Stimulated activated CD8-positive, alpha-beta memory T cell treated with anti-CD3 and anti-CD28 coated beads, Interleukin-7, amount 100 ng/mL, for 1 hour (primary cell): ENCODE measurements at regions not wholly inside any gene's neighbourhood (a gene's known extent, or its start where the extent isn't known, plus 50 kb on each side); places are given as distances from the start of the nearest gene placed in this dataset.

ENCODE experiments used
- DNase-seq, 2 donors: peaks; one replicate each; pipeline ENCODE4 v3.0.0-alpha.2; 2020; ENCODE audit warnings: low read depth in 2 of 2

DNA sequence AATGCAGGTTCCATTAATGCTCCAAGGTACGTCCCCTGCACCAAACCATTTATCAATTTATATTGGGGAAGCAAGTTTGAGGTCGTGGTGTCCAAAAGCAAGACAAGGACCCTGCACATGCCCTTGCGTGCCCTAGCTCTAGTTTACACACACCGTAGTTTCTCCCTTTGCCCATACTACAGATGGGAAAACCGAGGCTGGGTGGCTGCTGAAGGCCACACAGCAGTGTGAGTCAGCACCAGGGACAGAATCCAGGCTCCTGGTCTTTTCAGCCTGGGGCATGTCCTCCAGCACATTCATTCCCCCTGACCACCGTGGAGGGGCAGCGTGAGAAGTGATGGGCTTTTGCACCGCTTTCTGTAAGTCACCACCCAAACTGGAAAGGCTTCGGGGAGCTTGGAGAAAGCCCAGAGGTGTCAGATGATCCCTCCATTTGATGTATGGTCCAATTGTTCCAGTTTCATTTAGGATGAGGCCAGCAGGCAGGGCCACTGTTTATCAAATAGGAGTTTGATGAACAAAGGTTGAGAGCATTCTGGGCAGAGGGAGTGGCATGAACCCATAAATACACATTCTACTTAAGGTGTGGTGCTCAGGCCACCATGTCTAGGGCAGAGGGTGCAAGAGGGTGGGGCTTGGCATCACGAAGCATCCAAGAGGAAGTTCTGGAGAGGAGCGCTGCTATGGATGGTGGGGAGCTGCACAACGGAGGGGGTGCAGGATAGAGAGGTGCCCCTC, 274.1 kb downstream of the HAUS1 start:
- DNase-seq = no peak

DNA sequence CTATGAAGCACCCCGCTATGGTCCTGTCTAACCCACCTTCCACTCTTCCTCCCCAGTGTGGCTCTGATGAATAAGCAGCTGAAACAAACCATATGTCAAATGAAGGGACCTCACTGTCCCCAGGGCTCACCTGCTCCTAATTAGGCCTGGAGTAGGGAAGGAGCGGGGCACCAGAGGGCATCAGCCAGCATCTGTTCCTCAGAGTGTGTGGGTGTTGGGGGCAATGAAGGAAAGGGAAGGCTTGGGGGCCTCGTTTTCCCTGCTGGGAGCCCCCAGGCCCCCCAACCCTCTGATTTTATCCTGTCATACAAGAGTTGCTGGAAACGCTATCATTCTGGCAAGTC, 274.7 kb downstream of the HAUS1 start:
- no peak for DNase-seq

DNA sequence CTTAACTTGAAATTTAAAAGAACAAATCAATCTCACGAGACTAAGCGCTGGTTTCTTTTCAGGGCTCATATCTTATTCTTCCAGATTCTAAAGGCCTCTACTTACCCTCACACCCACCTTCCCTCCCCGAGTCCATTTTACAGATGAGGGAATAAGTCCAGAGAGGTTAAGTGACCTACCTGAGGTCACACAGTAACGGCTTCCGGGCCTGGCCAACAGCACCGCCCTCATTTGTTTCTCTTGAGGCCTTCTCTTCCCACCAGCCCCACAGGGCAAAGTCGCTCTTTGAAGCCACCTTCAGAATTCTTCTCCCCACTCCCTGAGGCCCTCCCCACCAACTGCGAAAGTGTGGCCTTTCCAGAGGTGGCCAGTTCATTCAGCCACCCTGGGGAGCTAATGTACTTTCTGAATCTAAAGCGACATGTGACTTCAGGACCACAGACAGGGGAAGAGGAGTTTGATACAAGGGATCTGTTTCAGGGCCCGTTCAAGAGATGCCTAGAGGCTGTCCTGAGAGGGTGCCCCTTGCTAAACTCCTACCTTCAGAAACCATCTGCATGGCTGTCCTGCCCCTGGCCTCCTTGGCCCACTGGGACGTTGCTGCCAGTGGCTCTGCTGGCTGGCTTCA, 275.3 kb downstream of the HAUS1 start:
- no peak for DNase-seq

DNA sequence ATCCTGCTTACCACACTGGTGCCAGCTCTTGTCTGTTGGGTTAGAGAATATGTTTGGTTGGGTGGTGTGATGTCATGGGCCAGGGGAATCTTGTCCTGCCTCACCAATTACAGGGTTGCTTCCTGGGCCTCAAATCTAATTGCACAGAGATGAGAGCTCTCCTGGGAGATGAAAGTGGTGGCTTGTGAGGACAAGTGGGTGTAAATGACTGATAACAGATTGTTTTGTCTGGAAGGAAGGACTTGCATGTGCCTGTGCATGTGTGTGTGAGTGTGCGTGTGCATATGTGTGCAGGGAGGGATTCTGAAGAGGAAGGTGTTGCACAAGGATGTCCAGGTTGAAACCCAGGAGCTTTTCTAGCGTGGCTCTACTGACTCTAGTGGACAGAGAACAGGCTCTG, 271.9 kb downstream of the LOXHD1 start:
- DNase-seq = no peak

DNA sequence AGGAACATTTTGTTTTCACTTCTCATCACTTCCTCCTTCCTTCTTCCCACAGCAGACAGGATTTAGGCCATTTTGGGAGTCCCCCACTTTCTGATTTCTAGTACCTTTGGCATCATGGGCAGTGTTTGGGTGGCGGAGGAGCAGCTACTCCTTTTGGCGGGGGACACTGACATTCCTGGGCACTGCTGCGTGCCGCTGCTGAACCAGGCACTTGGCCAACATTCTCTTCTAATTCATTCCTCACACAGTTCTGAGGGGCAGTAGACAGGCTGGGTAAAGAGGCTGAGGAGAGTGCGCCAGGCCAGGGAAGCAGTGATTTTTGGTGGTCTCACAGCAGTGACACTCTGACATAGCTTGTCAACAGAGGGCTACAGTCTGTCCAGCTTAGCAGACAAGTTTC, 270.2 kb downstream of the LOXHD1 start:
- no peak for DNase-seq

DNA sequence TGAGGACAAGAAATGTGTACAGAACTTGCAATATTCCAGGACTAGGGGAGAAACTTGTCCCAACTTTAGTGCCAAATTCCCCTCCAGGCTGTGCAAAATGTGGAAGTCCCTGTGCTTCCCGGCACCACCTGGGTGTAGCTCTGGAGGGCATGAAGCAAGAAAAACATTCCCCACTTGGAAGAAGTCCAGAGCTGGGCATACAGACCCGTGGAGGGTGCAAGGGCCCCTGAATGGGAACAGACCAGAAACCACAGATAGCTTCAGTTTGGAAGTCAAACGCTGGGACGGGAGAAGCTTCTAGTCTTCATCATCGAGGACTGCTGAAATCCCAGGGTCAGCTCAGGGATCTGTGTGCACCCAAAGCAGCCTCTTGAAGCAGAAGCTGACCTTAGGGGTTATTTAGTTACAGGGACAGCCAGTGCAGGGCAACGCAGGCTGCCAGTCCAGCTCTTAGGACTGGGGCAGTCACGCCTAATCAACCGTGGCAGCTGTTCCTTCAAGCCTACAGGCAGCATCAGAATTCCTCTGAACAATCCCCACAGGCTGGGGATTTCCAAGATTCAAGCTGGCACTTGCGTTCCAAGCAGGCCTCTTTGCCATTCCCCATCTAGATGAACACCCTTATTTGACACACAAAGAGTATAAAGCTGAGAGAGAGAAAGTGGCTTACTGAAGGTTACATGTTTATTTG, 269.4 kb downstream of the LOXHD1 start:
- no peak for DNase-seq

DNA sequence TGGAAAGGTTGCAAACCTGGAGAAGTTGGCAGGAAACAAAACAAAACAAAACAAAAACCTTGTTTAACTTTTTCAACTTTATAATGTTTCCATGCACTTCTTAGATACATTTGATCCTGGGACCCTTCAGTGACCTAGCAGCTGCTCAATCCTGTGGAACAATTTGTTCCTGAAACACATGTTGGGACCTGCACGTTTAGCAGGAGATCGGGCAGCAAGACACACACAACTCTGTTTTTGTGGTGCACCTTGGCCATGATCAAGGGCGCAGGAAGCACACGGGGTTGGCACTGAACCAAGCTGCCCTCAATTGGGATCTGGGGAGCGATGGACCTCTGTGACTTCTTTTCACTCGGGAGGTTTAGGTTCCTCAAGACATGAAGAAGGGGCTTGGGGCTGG, 268.7 kb downstream of the LOXHD1 start:
- no peak for DNase-seq

DNA sequence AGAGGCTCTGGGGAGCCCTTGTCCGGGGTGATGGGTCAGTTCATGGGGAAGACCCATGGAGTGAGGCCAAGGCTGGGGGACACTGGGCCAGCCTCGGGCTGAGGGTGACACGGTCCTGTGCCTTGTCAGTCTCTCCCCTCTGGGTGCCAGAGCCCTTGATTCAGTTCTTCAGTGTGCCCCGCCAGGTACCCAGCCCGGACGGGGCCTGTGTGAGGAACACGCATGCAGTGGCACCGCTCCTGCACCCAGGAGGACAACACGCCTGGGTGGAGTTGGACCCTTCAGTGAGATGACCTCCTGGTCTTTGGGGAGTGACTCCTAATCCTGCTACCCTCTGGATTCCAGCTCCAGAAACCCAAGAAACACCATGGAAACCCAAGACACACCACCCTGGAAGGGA, 264.4 kb downstream of the LOXHD1 start:
- DNase-seq = no peak

DNA sequence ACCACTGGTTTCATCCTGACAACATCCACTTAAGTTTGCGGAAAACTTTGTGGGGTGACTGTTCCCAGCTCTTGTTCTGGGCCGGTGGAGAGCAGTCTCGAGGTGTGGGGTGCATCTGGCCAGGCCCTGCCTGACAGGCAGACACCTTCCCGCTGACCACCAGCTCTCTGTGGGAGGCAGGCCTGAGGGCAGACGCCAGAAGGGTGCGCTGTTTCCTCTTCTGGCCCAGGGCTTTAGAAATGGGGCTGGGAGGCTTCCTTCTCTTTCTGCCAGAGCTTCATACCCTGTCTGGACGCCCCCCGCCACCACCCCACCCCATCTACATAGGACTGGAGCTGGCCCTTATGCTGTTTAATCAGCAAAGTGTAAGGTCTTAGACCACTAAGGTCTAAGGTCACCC, 263.8 kb downstream of the LOXHD1 start:
- no peak for DNase-seq

DNA sequence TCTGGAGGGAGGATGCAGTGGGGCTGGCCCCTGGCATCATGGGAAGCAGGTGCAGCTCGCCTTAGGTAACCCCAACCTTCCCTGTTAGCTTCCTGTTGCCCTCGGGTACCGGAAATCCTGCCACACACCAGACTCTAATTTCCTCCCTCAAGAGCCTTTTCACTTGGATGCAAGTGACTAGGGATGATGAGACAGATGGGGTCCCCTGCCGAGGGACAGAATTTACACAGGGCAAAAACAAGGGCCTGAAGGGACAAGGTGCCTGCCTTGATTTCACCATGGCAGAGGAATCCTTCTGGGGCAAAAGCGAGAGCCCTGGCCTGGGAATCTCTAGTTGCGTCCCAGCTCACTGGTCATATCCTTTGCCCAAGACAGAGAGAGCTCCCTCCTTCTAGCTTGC, 263.1 kb downstream of the LOXHD1 start:
- no peak for DNase-seq

DNA sequence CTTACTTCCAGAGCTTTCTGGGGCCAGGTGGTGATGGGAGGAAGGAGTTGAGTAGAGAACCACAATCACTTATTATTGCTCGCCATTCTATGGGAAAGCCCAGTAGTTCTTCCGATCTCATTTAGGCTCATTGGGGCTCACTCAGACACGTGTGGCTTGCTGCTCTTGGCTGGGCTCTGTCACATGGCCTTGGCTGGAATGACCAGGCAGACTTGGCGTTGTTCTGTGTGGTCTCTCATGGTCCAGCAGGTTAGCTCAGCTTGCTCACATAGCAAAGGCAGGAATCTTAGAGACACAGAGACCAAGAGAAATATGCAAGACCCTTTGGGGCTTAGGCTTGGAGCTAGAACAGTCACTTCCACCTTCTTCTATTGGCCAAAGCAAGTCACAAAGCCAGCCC, 261.2 kb downstream of the LOXHD1 start:
- DNase-seq = no peak

DNA sequence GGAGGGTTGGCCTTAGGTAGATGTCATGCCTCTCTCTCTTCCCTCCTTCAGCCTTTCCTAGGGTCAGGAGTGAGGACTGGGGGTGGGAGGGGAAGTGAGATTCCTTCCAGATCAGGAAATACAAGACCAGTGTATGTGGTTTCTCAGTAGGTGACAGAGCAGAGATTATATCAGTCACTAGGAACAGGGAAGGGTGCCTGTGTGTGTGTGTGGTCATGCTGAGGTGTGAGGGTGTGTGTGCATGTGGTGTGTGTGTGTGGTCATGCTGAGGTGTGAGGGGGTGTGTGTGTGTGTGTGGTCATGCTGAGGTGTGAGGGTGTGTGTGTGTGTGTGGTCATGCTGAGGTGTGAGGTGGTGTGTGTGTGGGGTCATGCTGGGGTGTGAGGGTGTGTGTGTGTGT, 259.8 kb downstream of the LOXHD1 start:
- no peak for DNase-seq

DNA sequence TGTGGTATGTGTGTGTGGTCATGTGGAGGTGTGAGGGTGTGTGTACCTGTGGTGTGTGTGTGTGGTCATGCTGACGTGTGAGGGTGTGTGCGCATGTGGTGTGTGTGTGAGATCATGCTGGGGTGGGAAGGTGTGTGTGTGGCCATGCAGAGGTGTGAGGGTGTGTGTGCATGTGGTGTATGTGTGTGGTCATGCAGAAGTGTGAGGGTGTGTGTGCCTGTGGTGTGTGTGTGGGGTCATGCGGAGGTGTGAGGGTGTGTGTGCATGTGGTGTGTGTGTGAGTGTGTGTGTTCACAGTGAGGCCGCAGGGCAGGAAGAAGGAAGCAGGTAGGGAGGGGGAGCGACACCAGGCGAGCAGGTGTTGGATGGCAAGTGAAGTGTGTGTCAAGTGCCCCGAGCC, 259.0 kb downstream of the LOXHD1 start:
- no peak for DNase-seq

DNA sequence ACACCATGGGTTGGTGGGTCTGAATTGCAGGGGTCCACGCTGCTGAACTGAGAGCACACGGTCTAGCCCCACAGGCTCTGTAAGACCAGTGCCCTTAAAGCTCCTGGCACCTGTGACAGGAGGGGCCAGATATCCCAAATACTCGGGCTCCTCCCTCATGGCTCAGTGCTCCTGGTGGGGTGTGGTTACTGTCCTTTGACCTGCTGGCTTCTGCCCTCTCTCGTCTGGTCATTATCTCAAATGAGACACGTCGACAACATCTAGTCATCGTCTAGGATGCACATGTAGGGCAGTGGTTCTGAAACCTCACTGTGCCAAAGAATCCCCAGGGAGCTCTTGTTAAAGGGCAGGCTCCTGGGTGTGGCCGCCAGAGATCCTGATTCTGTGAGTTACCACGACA, 258.4 kb downstream of the LOXHD1 start:
- no peak for DNase-seq

DNA sequence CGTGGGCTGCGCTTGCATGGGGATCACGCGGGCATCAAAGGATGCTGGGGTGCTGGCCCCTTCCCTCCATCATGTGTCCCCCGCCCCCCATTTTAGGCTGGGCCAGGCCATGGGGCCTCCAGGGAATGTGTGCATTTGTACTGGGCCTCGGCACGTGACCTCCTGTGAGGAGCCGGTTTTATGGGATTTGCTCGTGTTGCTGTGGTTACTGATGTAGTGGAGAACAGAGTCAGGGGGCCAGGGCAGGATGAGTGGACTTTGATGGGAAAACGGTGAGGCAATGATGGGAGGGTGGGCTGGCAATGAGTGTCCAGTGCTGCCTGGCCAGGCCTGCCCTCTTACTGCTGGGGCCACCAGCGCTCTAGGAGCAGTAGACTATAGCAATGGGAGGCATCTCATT, 257.7 kb downstream of the LOXHD1 start:
- no peak for DNase-seq

DNA sequence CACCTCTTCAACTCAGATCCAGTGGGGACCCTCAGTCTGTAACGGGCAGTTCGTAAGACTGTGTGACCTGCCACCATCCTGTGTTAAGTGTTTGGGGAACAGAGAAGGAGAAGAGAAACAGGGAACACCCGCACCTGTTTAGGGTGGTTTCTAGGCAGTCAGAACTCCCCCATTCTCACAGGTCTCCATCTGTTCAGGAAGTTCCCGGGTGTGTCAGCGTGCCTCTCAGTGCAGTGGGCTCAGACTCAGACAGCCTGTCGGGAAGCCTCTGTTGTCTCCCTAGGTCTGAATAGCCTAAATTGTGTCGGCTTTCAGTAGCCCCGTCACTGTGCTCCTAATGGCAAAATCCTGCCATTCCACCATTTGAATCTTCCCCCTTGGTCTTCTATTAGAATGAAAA, 256.6 kb downstream of the LOXHD1 start:
- DNase-seq = no peak

DNA sequence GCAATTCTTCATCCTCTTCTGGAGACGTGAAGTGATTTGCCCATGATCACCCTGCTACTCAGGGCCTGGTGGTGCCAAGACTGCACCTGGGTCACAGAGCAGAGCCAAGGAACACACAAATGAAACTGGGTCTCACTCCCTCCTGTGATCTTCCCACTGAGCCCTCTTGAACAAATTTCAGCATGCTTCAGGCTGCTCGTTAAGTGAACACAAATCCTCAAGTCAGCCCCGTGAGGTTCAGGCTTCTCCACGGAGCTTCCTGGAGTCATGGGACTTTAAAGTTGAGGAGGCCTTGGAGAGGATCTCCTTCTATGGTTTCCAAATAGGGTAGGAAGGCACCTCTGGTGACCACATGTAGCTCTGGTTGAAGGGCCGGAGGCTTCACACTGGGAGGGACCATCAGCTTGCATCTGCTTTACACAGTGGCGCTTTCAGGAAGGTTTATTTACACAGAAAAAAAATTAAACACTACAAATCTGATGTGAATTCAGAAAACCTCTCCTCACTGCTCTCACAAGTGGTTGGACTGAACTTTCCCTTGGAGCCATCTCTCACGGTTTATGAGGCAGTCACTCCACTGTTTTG, 255.4 kb downstream of the LOXHD1 start:
- DNase-seq = no peak

DNA sequence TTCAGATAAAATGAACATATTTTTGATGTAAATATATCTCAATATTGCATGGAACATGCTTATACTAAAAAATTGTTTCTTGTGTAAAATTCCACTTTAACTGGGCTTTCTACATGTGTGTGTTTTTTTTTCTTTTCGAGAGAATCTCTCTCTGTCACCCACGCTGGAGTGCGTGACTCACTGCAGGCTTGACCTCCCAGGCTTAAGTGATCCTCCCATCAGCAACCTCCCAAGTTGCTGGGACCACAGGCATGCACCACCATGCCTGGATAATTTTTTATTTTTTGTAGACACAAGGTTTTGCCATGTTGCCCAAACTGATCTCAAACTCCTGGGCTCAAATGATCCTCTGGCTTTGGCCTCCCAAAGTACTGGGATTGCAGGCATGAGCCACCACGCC, 254.6 kb downstream of the LOXHD1 start:
- no peak for DNase-seq

DNA sequence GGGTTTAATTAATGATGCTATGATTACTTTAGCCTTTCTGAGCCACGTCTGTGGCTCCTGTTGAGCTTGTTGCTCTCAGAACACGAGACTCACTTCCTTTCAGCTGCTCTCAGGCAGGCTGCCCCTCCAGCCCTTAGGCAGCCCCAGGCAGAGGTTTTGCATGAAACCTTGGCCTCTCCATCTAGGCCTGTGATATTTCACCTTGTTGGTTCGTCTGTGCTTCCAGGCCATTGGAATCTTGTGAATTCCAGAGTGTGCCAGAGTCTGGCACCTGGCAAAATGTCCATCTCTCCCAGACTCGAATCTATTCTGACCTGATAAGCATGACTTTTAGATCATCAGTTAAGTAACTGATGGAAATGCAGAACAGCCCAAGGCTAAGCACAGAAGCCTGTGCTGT, 254.1 kb downstream of the LOXHD1 start:
- DNase-seq = no peak

DNA sequence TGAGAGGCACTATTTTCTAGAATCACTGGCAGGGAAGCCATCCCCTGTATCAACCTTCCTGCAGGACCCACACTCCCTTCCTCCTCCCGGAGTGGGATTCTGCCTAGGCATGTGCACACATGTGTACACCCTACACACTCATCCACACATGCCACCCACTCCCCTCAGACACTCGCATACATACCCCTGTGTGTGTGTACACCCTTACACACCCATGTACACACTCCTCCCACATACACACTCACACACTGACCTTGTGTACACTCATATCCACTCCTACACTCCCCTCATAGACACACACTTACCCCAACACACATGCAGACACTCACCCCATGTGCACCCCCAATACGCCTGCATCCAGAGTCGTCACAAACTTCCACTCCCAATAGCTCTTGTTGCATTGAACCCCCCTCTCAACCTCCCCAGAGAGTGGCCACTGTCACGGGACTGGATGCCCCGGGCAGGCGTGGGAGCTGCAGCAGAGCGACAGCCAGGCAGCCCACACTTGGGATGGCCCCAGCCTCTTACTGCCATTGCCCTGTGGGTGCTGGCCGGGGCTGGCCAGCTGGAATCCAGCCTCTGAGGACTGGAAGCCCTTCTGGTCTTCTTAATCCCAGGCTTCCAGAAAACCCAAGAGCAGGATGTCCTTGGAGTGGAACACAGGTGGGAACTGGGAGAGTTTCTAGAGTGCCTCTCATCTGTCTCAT, 251.0 kb downstream of the LOXHD1 start:
- no peak for DNase-seq

DNA sequence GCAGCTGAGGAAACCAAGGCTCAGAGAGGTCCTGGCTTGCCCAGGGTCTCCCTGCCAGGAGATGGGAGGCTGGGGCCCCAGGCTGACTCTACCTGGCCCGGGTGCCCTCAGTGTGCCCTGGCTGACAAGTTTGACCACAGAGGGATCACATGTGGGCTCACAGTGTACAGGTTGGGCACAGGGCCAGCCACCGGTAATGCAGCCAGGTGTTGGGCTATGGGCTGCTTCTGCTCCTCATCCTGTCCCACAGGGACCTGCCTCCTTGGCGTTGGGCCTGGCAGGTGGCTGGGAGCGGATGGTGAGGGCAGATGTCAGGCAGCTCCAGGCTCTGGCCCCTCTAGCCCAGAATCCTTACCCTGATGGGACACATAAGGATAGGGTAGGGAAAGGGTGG, 250.5 kb downstream of the LOXHD1 start:
- no peak for DNase-seq

DNA sequence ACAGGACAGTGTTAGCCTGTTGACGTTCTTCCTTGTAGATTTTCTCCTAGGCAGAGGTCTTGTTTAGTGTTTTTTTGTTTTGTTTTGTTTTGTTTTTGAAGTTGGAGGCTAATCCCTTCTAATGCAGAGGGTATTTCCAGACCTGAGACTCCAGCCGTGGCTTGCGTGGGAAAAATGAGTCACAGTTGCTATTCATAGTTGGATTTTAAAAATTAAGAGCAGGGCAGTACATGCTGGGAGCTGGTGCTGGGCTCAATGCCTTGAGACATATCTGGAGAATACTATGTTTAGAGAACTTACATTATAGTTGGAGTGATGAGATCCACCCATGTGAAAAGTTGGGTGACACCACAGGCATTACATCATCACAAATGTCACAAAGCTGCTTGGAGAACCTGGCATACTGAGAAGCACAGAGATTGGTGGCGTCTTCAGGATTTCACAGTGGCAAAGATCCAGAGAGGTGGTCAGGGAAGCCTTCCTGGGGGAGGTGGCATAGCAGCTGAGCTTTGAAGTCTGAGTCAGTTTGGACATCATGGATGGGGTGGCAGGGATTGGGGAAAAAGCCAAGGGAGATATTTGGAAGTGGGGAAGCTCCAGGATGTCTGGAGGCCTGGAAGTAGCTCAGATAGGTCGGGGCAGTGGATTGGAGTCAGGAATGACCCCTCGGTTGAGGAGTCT, 249.4 kb downstream of the LOXHD1 start:
- no peak for DNase-seq
